GM19328 (cell line): ENCODE measurements at regions not wholly inside any gene's neighbourhood (a gene's known extent, or its start where the extent isn't known, plus 50 kb on each side); places are given as distances from the start of the nearest gene placed in this dataset.
"Not testable (repeated sequence)": the region's sequence is repeated elsewhere in the genome, so short reads cannot be mapped to it uniquely, and the experiment has no call there.

ENCODE experiments used
- ATAC-seq: cut with Tn5 transposase; IDR thresholded peaks from one replicate; pipeline ENCODE4 v1.9.1; 2021; ENCODE audit warnings: mild to moderate bottlenecking, moderate library complexity; ENCODE audit not compliant: unreplicated experiment

DNA sequence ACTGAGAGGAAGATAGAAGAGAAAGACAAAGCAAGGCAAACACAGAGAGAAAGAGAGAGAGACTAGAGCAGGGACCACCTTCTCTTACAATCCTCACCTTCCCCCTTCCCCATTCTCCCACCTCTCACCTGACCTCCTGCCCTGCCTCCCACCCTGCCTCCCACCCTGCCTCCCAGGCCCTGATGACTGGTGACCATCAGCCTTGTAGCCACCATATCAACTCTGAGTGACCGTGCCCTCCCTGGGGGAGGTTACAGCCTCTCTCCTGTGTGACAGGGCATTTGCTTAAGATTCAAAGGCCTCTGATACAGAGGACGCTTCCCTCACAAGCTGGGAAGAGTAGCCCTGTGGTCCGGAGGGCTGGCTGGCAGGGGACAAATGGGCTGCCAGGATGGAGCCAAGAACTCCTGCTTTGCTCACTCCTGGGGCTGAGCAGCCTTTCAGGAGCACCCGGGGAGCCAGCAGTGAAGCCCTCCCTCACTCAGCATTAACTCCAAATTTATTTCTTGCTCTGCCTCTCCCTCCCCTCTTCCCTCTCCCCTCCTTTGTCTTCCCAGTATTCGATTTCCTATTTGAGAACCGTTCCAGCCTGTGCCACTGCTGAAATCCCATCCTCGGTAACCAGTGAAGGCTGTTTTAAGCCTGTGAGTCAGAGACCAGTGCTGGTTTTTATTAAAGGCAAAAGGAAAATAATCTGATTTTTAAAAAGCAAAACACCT, 125.2 kb upstream of the SYT13 start:
- no peak for ATAC-seq

GRCh38 chr11:45410391-45411227, 124.5 kb upstream of the SYT13 start:
- no peak for ATAC-seq

GRCh38 chr11:45409587-45409986, 123.4 kb upstream of the SYT13 start:
- ATAC-seq = no peak

DNA sequence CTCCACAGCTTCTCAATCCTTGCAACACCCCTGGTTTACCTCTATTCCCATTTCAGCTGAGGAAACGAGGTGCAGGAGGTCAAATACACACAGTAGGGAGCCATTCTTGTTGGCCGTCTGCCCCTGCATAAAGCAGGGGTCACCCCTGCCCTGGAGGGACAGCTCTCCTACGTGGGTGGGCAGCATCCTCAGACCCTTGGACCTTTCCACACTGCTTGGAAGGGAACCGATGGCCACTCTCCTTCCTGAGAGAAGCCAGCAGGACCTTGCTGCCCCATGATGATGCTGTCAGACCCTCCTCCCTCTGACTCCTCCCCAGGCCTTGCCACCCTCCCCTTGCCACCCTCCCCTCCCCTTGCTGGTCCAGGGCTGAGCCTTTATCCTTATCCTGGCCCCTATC, 121.1 kb upstream of the SYT13 start:
- ATAC-seq = no peak

DNA sequence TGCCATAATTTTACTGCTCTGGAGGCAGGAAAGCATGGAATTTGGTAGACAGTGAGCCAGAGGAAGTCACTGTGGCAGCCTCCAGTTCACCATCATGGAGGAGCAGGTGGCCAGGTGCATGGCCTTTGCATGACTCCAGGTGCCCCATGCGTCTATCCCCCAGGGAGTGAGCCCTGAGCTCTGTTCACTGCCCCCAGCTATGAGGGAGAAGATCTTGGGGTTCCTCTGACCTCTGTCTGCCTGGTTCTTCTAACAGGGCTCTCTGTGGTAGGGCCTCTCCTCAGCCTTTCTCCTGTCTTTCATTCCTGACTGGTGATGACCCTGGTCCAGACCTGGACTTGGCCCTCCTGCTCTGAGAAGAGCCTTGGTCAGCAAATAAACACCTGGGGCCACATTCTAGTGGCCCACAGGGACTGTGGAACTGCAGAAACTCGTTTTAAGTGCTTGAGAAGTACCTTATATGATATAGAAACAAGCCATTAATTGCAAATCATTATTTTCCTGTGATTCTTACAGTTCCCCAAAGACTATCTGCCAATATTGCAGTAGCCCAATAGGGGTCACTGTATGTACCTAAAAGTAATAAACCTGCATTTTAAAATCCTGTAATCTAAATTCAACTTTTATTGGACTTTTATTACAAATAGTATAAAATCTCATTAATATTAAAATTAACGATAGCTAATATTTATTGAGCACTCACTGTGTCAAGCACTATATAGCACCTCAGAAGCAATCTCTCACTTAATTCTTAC, 120.0 kb upstream of the SYT13 start:
- ATAC-seq = no peak

DNA sequence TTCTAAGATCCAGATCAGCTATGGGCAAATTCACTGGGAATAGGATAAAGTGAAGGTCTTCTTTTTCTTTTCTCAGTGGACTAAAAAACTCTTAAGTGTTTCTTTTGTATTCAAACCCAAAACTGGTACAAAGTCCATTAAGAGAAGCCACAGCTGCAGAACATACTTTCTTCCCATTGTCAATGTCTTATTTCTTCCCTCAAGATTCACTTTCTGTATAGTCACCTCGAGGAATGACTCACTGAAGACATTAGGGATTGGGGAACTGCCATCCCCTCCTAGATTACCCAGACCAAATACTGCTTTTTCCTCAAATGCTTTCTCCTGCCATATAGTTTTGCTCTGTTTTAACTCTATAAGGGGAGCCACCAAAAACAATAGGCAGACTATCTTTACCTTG, 117.4 kb upstream of the SYT13 start:
- not testable (repeated sequence) for ATAC-seq

DNA sequence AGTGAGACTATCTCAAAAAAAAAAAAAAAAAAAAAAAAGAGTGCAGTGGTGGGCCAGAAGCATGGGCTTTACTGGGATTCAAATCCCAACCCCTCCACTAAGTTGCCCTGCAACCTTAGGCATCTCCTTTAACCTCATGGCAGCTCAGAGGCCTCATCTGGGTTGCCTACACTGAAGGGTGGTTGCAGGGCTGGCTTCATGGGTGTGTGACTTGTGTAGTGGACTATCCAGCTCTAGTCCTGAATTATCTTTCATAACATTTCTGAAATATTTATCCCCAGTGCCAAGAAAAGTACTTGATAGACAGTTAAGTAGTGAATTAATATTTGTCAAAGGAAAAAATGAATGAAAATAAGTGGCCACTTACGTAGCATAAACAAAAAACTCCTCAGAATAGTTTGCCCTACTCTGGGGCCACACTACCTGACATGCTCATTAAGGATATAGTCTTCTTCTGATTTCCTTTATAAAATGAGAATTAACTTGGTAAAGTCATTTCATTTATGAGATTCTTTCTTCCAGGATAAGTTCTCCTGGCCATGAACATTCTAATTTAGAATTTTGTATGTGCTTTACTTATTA, 116.0 kb upstream of the SYT13 start:
- ATAC-seq = no peak

DNA sequence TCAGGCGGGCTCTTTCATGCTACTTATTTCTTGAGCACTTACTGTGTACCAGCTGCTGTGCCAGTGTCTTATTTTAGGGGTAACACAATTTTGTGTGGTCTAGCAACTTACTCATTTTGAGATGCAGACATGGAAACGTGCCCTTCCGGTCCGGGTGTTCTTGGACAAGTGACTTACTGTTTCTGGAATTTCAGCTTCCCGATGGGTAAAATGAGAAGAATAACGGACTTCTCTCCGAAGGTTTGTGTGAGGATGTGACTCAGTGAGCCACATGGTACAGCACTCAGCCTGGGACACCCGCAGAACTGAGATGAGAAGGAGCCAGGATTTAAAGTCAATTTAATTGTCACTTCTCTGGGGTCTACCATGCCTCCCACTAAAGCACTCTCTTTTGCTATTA, 114.5 kb upstream of the SYT13 start:
- no peak for ATAC-seq

GRCh38 chr11:45399166-45399565, 113.0 kb upstream of the SYT13 start:
- no peak for ATAC-seq

- no peak for ATAC-seq
Measured at GRCh38 chr11:45398325-45398724, 112.2 kb upstream of the SYT13 start.

GRCh38 chr11:45396394-45396793, 110.3 kb upstream of the SYT13 start:
- ATAC-seq = no peak

GRCh38 chr11:45395947-45396346, 109.8 kb upstream of the SYT13 start:
- no peak for ATAC-seq

DNA sequence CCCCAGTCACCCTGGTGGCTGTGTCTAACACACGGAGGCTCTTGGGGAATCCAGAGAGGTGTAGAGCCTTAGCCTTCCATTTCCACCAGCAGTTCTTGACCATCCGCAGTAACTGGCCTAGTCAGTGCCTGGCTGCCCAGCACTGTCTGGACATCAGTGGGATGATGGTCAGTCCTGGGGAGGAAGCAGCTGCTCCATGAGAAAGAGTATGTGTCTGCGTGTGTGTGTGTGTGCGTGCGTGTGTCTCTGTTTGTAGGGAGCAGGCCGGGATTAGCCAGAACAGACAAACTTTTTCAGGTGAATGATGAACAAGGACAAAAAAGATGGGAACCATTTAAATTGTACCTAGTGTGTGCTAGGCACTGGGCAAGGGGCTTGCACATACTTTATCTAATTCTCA, 109.3 kb upstream of the SYT13 start:
- ATAC-seq = no peak

DNA sequence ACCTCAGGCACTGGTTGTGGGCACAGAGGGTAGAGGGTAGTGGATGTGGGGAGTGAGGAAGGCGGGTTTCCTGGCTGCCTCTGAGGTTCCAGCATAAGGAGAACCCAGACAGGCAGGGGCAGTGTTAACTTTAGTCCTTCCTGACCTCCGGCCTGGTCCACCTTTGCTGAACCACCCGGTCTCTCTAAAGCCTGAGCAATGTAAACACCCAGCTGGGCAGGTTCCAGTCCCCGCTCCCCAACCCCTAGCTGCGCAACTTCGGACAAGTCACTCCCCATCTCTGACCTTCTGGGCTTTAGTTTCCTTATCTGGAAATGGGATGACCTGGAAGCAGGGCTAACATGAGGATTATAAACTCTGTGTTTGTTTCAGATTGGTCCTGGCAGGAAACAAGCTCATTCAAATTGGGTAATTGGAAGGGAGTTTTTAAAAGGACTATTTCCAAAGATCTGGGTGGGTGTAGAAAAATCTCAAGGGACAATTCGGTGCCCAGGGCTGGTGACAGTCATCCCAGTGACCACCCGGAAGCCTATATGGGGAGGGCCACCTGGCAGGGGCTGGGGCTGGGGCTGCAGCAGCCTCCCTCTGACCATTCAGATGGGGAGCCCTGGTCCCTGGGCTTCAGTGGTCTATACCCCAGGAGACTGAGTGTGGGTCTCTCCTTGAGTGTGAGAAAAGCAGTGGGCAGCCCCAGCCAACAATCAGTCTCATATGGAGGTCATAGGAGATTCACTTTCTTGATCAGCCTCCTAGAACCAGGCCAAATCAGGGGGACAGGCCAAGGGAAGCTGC, 108.3 kb upstream of the SYT13 start:
- no peak for ATAC-seq

- ATAC-seq = no peak
Measured at GRCh38 chr11:45393826-45394225, 107.7 kb upstream of the SYT13 start.

- ATAC-seq = no peak
Measured at GRCh38 chr11:45393334-45393733, 107.2 kb upstream of the SYT13 start.

- ATAC-seq = no peak
Measured at GRCh38 chr11:45392591-45393091, 106.5 kb upstream of the SYT13 start.

GRCh38 chr11:45392154-45392553, 106.0 kb upstream of the SYT13 start:
- no peak for ATAC-seq

DNA sequence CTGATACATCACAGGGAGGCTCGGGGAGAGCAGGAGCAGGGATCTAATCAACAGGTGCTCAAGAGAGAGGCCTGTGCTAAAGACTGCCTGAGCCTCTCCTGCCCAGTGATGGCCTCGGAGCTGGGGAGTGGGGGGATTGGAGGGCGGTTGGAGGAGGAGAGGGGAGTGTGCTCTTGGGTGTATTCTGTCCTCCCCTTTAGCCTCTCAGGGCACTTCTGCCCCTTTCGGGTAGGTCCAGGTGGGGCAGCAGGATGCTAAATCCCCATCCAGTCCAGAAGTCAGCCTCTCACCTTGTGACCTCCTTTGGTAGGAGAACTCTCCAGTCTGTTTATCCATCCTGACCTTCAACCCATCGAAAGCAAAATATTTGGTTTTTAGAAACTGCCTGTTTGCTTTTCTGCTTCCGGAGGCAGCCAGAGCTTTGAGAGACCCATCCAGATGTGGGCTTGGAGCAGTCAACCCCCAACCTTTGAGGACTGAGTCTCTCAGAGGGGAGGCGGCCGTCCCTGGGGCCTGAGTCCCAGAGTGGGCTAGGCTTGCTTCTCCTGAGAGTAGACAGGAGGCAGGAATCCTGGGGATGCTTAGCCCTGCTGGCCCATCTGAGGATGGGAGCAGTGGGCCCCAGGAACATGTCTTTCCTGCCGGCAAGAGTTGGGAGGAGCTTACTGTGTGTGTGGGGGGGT, 105.2 kb upstream of the SYT13 start:
- no peak for ATAC-seq

GRCh38 chr11:45390407-45390806, 104.3 kb upstream of the SYT13 start:
- no peak for ATAC-seq
